GM11168 (cell line): ENCODE measurements at regions not wholly inside any gene's neighbourhood (a gene's known extent, or its start where the extent isn't known, plus 50 kb on each side); places are given as distances from the start of the nearest gene placed in this dataset.

Experiments
- in situ Hi-C: fragments of 300-500 bp; cut with MboI; formaldehyde crosslinking; loops from one replicate; pipeline ENCODE4 v1.12.0; 2022; ENCODE audit warnings: low sequenced_read_pairs; ENCODE audit not compliant: unreplicated experiment

DNA sequence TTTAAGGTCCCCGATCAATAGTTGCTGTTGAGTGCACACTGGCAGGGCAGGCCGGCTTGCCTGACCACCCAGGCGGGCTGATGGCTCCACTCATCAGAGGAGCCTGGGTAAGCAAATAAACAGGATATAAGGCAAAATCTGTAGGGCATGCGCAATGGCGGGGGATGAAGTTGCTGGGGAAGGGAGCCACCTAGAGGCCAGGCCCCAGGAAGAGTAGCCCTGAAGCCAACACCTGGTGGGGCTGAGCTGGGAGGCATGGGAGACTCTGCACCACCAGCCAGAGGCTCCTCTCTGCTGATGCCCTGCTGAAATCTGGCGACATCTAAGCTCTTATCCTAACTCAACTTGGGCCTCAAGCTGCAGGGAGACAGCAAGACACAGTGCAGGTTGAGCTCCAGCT, 324.3 kb downstream of the ZNF536 start:
- in situ Hi-C loops, result loop anchor here (25.0 kb wide), 1 partner anchor 1541 kb away; no protein-coding TSS in a partner anchor

DNA sequence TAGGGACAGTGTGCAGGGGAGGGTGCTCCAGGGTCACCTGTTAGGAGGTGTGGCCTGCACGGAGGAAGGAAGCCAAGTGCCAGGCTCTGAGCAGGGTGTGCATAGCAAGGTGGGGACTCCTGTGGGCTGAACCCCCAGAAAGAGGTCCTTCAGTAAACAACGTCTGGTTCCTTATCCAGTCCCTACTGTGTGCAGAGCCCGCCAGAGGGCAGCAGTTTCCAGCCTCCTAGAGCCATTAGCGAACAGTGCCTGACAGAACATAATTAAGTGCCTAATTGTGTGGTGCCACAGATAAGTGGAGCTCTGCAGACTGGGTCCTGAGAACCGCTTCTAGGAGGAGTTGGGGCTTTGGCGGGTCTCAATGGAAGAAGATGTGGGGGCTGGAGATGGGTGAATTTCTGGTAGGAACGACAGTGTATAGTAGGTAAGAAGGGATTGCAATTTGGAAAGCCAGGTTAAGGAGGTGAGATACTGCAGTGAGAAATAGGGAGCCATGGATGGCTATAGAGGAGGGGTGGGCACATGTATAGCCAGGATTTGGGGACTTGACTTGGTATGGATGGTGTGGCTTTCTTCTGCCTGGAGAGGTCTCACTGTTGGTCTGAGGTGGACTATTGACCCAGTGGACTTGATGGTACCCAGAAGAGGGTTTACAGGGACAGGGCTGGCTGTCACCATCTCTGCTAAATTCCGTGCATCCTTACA, 323.1 kb downstream of the ZNF536 start:
- in situ Hi-C loops, result loop anchor here (25.0 kb wide), 1 partner anchor 1542 kb away; no protein-coding TSS in a partner anchor

DNA sequence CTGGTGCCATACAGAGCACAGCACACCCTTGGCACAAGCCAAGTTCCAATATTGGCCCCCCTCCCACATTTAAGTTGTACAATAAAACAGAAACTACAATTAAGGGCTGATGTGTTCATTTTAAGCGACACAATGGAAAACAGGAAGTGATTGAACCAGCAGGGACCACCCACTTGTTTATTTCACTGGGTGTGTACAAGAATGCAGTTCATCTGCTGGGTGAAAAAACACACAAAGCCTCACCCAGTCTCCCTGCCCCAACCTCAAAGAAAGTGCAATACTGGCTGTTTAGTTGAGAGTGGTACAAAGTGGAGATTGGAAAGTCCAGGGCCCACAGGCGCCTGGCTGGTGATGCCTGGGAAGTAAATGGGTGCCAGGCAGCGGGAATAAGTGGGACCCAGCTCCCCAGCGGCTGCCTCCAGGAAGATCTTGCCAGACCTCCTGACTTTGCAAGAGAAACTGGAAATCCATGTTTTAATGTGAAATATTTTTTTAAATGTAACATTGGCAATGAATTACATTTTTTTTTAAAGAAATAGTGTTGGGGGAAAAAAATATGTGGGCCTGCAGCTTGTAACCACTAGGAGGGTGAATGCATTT, 322.1 kb downstream of the ZNF536 start:
- in situ Hi-C loops, result loop anchor here (25.0 kb wide), 1 partner anchor 1543 kb away; no protein-coding TSS in a partner anchor

DNA sequence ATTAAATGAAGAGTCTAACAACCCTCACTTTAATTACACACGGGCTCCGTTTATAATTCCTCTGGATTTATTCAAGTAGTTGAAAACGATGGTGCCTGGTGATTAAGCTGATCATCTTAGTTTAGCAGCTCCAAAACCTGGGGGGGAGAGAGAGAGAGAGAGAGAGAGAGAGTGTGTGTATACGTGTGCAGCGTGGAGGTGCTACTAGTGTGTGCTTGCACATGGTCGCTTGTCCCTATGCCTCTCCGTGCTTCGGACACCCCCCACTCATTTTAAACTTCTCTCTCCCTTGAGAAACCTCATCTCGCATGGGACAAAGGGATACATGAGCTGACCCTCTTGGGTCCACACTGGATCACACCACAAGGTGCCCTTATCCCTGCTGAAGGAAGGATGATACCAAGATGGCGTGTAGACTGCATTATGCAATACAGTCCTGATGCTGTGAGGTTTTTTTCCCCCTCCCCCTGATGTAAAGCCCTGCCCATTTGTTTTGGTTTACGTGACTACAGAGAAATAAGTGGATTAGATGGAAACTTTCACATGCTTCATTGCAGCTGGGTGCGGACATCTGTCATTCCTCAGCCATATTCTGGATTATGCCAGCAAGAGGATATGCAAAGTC, 320.8 kb downstream of the ZNF536 start:
- in situ Hi-C loops, result loop anchor here (25.0 kb wide), 1 partner anchor 1544 kb away; no protein-coding TSS in a partner anchor

- in situ Hi-C loops, result loop anchor here (25.0 kb wide), 1 partner anchor 1545 kb away; no protein-coding TSS in a partner anchor
Observed at GRCh38 chr19:30692181-30692811, 320.1 kb downstream of the ZNF536 start.

GRCh38 chr19:30691819-30692166, 319.6 kb downstream of the ZNF536 start:
- in situ Hi-C loops, result loop anchor here (25.0 kb wide), 1 partner anchor 1546 kb away; no protein-coding TSS in a partner anchor

GRCh38 chr19:30690935-30691818, 319.0 kb downstream of the ZNF536 start:
- in situ Hi-C loops, result loop anchor here (25.0 kb wide), 1 partner anchor 1546 kb away; no protein-coding TSS in a partner anchor

DNA sequence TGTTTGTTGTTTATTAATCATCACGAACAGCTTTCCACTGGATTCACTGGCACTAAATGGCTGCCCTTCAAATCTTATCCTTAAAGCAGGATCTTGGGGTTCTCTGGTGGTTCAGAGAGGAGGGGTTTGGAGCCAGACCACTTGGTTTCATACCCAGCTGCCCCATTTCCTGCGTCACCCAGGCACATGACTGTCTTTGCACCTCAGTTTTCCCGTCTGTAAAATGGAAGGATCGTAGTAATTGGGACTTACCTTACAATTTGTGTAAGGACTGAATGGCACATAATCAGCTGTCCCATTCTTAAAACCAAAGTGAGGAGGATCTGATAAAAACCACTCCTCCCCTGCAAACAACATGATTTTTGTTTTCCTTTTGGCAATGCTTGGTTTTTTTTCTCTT, 318.3 kb downstream of the ZNF536 start:
- in situ Hi-C loops, result loop anchor here (25.0 kb wide), 1 partner anchor 1547 kb away; no protein-coding TSS in a partner anchor

- in situ Hi-C loops, result loop anchor here (25.0 kb wide), 1 partner anchor 1548 kb away; no protein-coding TSS in a partner anchor
Observed at GRCh38 chr19:30689474-30689873, 317.3 kb downstream of the ZNF536 start.

DNA sequence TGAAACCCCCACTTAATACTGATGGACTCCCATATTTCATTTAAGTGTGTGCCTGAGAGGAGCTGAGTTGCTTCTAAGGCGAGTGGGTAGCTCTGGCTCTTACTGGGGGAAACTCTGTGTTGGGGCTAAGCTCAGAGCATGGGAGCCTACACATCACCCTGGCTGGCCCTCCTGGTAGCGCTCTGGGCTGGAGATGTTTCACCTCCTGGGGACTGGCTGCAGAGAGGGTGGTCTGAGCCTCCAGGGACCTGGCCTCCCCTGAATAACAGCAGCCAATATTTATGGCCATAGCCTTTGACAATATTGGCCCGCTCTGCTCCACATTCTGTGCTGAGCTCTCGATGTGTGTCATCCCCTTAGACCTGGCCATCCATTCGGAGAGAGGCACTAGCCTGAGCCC, 316.5 kb downstream of the ZNF536 start:
- in situ Hi-C loops, result loop anchor here (25.0 kb wide), 1 partner anchor 1549 kb away; no protein-coding TSS in a partner anchor

DNA sequence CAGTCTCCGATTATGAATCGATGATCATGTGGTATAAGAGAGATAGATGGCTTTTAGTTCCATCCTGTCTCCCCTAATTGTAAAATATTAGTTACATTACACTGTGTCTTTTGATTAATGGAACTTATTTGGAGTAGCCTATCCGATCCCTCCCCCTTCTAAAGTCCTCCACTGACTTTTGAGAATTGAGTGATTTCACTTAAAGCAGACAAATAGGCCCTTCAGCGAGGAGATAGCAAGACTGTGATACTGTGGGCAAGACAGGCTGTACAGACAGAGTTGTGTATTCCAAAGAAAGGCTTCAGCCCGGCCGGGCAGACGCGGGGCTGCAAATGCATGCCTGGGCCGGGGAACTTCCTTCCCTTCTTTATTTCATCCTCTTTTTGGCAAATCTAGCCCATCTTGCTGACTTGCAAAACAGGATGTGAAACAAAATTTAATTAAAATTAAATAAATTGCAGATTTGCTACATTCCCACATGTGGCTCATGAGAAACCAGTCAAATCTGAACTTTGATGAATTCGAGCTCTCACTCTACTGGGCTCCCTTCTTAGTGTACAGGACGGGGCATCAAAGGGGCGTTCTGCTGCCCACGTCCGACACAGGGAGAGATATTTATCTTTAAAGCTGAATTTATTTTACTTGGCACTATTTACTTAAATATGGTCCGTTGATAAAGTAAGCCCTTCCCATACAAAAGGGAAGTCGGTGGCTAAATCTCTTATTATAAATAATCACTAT, 314.8 kb downstream of the ZNF536 start:
- in situ Hi-C loops, result loop anchor here (25.0 kb wide), 1 partner anchor 1550 kb away; no protein-coding TSS in a partner anchor

DNA sequence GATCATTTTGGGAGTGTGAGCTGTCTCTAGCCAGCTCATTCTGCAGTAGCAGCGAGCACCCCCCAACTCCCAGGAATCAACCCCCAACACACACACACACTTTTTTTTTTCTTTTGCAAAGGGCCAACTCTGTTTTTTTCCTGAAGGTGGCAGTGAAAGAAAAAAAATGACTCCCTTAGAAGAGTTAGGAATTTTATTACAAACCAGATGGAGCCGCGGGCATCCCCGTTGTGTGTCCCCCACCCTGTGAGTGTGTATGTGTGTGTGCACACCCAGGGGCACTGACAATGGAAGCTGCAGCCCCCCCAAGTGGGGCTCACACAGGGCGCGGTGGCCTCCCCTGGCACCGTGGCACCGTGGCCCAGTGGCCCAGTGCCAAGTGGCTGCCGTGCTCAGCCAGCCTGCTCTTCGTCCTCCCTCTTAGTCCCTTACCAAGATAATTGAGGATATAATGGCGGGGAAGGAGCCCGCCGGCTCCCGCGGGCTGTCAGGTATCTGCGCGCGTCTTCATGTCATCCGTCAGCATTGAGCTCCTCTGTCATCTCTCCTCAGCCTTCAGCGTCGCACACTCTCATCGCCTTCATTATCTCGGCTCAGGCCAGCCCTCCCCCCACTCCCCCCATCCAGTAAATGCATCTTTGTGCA, 314.1 kb downstream of the ZNF536 start:
- in situ Hi-C loops, result loop anchor here (25.0 kb wide), 1 partner anchor 1551 kb away; no protein-coding TSS in a partner anchor

DNA sequence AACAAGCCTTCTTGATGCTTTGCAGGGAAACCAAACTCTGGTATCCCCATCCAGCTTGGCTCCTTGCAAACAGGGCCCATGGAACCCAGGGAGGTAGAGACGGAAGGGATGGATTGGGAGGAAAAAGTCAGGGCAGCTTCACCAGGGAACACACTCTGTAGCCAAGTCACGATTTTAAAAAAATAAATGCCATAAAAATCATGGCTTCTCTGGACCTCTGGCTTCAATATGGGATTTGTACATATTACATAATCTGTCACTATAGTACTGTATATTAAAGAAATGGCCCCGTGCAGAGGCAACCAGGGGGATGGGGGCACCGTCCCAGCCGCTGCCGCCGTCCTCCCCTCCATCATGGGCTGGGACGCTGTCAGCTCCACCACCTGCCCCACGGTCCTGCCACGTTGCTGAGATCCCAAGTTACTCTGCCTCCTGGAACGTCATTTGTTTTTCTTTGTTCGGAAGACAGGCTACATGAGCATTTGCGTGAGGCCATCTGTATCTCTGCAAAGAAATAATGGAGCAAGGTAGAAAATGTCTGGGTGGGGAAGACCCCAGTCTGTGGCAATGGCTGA, 313.3 kb downstream of the ZNF536 start:
- in situ Hi-C loops, result loop anchor here (25.0 kb wide), 1 partner anchor 1552 kb away; no protein-coding TSS in a partner anchor

GRCh38 chr19:30684613-30685012, 312.4 kb downstream of the ZNF536 start:
- in situ Hi-C loops, result loop anchor here (25.0 kb wide), 1 partner anchor 1553 kb away; no protein-coding TSS in a partner anchor

DNA sequence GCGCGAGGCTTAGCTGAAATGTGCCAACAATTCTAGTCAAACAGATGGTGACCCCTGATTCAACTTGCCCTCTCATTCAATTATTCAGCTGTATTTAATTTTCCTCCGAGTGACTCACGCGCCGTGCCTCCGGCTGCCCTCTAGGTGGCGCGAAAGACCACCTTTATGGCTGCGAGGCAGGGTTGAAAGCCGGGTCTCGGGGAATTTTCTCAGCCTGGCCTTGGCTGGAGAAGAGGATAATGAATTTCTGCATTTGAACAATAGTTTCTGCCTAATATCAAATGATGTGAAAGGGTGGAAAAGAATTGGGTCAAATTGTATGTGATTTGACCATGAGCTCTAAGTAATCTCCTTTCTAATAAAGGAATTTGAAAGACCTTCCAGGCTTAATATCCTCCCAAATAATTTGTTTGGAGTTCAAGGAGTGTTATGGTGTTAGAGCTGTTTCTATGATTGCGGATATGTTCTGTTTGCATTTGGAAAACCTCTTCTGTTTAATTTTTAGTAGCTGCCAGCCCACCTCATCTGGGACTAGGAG, 310.9 kb downstream of the ZNF536 start:
- in situ Hi-C loops, result loop anchor here (25.0 kb wide), 1 partner anchor 1554 kb away; no protein-coding TSS in a partner anchor

DNA sequence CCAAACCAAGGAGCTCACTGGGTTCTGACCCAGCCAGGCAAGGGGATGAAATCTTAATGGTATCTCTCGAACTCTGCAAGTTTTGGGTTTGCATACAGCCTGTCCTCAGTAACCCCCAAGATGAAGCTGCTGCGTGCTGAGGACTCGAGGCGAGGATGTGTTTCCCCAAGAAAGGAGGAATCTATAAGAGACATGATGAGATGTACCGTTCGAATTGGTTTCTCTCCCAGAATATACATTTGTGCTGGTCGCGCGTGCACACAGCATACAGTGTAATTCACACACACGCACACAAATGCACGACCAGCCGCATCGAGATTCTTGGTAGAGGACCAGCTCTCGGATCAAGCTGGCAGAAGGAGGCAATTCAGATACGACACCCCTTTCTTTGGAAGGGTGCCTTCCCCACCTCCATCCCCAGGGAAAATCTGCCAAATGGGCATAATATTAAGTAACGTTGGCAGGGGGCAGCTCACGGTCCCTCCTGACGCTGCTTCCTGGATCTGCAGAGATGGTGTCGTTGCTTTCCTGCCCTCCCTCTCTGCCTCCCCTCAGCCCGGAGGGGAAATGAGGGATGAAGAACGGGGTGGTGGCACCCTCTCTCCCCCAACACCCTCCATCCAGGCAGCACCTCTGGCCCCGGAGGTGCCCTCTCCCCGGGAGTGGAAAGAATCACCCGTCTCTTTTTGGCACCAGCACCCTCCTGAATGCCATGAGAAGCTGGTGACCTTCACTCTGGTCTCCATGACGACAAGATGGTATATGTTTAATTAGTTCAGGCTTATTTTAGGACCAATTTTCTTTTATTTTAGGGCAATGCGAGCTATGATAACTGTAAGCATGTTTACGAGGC, 310.2 kb downstream of the ZNF536 start:
- in situ Hi-C loops, result loop anchor here (25.0 kb wide), 1 partner anchor 1555 kb away; no protein-coding TSS in a partner anchor
